K562 (cell line): ENCODE measurements at regions not wholly inside any gene's neighbourhood (a gene's known extent, or its start where the extent isn't known, plus 50 kb on each side); places are given as distances from the start of the nearest gene placed in this dataset.

Experiments used
- ATAC-seq: fragments of 200-7000 bp; cut with Tn5 transposase; 3 replicates; pipeline ENCODE4 v1.9.1; 2020; ENCODE audit warnings: moderate library complexity
- BruUV-seq: library from RNA; stranded (reverse); fragments of 400-500 nt; replicated peaks from 2 replicates; lab custom pipeline; 2021; lab: Mats Ljungman, UMichigan
- CTCF ChIA-PET: fragments of 300-600 bp; formaldehyde crosslinking; extraction: SDS; loops from one replicate; lab custom pipeline; 2021; ENCODE audit warnings: low intra/inter-chr PET ratio; lab: Yijun Ruan, JAX
- POLR2A ChIA-PET: fragments of 300-600, 350-650 bp; sonication (Branson Sonifier 250); formaldehyde crosslinking; extraction: SDS; loops from one replicate; lab custom pipeline; 2021; ENCODE audit warnings: antibody characterized with exemption, inconsistent platforms; lab: Yijun Ruan, JAX
- DNase-seq, 4 experiments: peaks; one replicate each; pipeline versions ENCODE4 v3.0.0 to v3.0.0-alpha.2; 2011 to 2018; ENCODE audit warnings: low spot score in 3 of 4, mixed read lengths in 3 of 4; ENCODE audit errors: extremely low read depth in 1 of 4
- FAIRE-seq: peaks from 2 replicates; lab custom pipeline; 2011; peaks lifted over from hg19 to GRCh38; lab: Jason Lieb, UNC
- H2AFZ ChIP-seq: 2 replicates; pipeline ENCODE4 v1.6.0; 2011; ENCODE audit warnings: low read depth, low read length, control low read depth, inconsistent platforms
- H3K27ac ChIP-seq: fragments of 200-600 bp; 3 replicates; pipeline ENCODE4 v1.8.0; 2011; ENCODE audit warnings: low read depth, mild to moderate bottlenecking, control low read depth, inconsistent platforms, low read length, moderate library complexity, mixed read lengths; ENCODE audit errors: extremely low read depth
- H3K27me3 ChIP-seq, 2 experiments: fragments of 300-600 bp in 1 of 2; 2 replicates in 1 of 2; 3 replicates in 1 of 2; pipeline versions ENCODE4 v1.6.0 to v1.8.0; 2011; ENCODE audit warnings: inconsistent platforms in 2 of 2, low read length in 2 of 2, mild to moderate bottlenecking in 1 of 2, mixed read lengths in 1 of 2, moderate library complexity in 1 of 2; ENCODE audit not compliant: control insufficient read depth in 2 of 2, insufficient read depth in 2 of 2
- H3K36me3 ChIP-seq: fragments of 300-600 bp; 3 replicates; pipeline ENCODE4 v1.8.0; 2011; ENCODE audit warnings: mild to moderate bottlenecking, low read length, inconsistent platforms; ENCODE audit not compliant: control insufficient read depth, insufficient read depth
- H3K4me1 ChIP-seq, 2 experiments: fragments of 200-600 bp in 1 of 2; replicated peaks in 1 of 2; 2 replicates in 1 of 2; 3 replicates in 1 of 2; pipeline versions ENCODE4 v1.5.1 to v1.8.0; 2011; ENCODE audit warnings: inconsistent platforms in 2 of 2, low read length in 2 of 2, mild to moderate bottlenecking in 1 of 2, mixed read lengths in 1 of 2, moderate library complexity in 1 of 2; ENCODE audit not compliant: control insufficient read depth in 2 of 2, insufficient read depth in 2 of 2
- H3K4me2 ChIP-seq: 2 replicates; pipeline ENCODE4 v1.6.1; 2011; ENCODE audit warnings: low read length, control low read depth, inconsistent platforms, mixed read lengths; ENCODE audit not compliant: insufficient read depth
- H3K4me3 ChIP-seq: fragments of 200-600 bp; sonication (generic), shearing (Covaris generic); 2 replicates; pipeline ENCODE4 v1.5.1; 2016; ENCODE audit warnings: control low read depth, inconsistent platforms
- H3K79me2 ChIP-seq: fragments of 200-600 bp; 3 replicates; pipeline ENCODE4 v1.8.0; 2011; ENCODE audit warnings: low read length, inconsistent platforms; ENCODE audit not compliant: control insufficient read depth, insufficient read depth
- H3K9ac ChIP-seq, 2 experiments: 2 replicates each; pipeline versions ENCODE4 v1.6.0 to v1.6.1; 2011; ENCODE audit warnings: low read depth in 2 of 2, low read length in 2 of 2, control low read depth in 1 of 2, inconsistent platforms in 1 of 2, mild to moderate bottlenecking in 1 of 2, mixed read lengths in 1 of 2; ENCODE audit not compliant: insufficient read depth in 1 of 2
- H3K9me1 ChIP-seq: one replicate; pipeline ENCODE4 v1.6.0; 2011; ENCODE audit warnings: inconsistent platforms, mild to moderate bottlenecking, low read length, moderate library complexity; ENCODE audit not compliant: control insufficient read depth, insufficient read depth
- H3K9me3 ChIP-seq: replicated peaks from 2 replicates; pipeline ENCODE4 v1.5.1; 2011; ENCODE audit warnings: low read depth, low read length, inconsistent platforms; ENCODE audit not compliant: control insufficient read depth, insufficient read depth
- H4K20me1 ChIP-seq: replicated peaks from 2 replicates; pipeline ENCODE4 v1.6.1; 2011; ENCODE audit warnings: low read length, inconsistent platforms, mixed read lengths; ENCODE audit not compliant: control insufficient read depth, insufficient read depth
- ERF ChIP-seq: fragments of 450-650 bp; formaldehyde crosslinking; IDR thresholded peaks from 2 replicates; pipeline ENCODE4 v1.4.0; 2020; ENCODE audit warnings: mild to moderate bottlenecking, mixed read lengths
- ETV1 ChIP-seq: fragments of 450-650 bp; conservative IDR thresholded peaks from 2 replicates; pipeline ENCODE4 v1.6.1; 2016; ENCODE audit warnings: missing genetic modification characterization, control low read depth, low read depth, missing compliant biosample characterization
- FOXP1 ChIP-seq: sonication (generic); formaldehyde crosslinking; IDR thresholded peaks from 2 replicates; pipeline ENCODE4 v1.8.0; 2022; ENCODE audit warnings: mild to moderate bottlenecking, missing genetic modification reagents
- HINFP ChIP-seq: fragments of 450-650 bp; conservative IDR thresholded peaks from 2 replicates; pipeline ENCODE4 v1.6.1; 2016; ENCODE audit warnings: missing genetic modification characterization, low read depth, mild to moderate bottlenecking, control low read depth, missing compliant biosample characterization
- PCBP1 ChIP-seq: fragments of 200-400 bp; formaldehyde crosslinking; IDR thresholded peaks from 2 replicates; pipeline ENCODE4 v1.6.1; 2018; ENCODE audit warnings: mild to moderate bottlenecking, low read depth, low read length; ENCODE audit not compliant: poor library complexity, severe bottlenecking
- ZNF24 ChIP-seq: fragments of 450-650 bp; IDR thresholded peaks from 2 replicates; pipeline ENCODE4 v1.6.1; 2016
- ZNF384 ChIP-seq: IDR thresholded peaks from 2 replicates; pipeline ENCODE4 v1.6.1; 2012; ENCODE audit warnings: low read depth, low read length, improper control_type of control experiment
- ZNF785 ChIP-seq: fragments of 250-450 bp; sonication (Bioruptor Pico); IDR thresholded peaks from 2 replicates; pipeline ENCODE4 v1.4.0; 2020; ENCODE audit warnings: mild to moderate bottlenecking
- WGBS: fragments of 100-300 bp; shearing (Covaris generic); methylation state at CpG from one replicate; pipeline ENCODE4 v1.1.6; 2016; ENCODE audit warnings: low coverage, mixed read lengths; ENCODE audit not compliant: insufficient coverage; ENCODE audit errors: missing lambda C conversion rate; 5-methylcytosine and 5-hydroxymethylcytosine counted together
- in situ Hi-C: fragments of 300-500 bp; cut with MboI; formaldehyde crosslinking; loops from 4 replicates; pipeline ENCODE4 v1.15.0; 2018; ENCODE audit warnings: inconsistent platforms, mixed read lengths
- intact Hi-C: fragments of 100-400 bp; cut with micrococcal nuclease; formaldehyde crosslinking; loops from 2 replicates; pipeline ENCODE4 v1.14.2; 2022
- TF ChIP-seq, protein P1 (sequence below), 2 experiments: fragments of 450-650 bp; IDR thresholded peaks; 2 replicates each; pipeline ENCODE4 v1.6.1; 2016
- TF ChIP-seq, protein P2 (sequence below): sonication (generic); formaldehyde crosslinking; IDR thresholded peaks from 2 replicates; pipeline ENCODE4 v1.8.1; 2023; ENCODE audit warnings: mild to moderate bottlenecking, missing genetic modification reagents

DNA sequence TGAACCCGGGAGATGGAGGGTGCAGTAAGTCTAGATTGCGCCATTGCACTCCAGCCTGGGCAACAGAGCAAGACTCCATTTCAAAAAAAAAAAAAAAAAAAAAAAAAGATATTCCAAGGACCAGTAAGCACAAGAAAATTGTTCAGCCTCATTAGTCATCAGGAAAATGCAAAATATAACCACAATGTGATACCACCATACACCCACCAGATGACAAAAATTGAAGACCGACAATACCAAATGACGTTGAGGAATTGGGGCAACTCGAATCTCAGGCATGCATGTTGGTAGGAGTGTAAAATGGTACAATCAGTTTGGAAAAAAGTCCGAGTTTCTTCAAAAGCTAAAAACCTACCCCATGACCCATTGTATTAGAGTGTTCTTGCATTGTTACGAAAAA is 130.2 kb upstream of the FAM9B start:
- no peaks in the 10 kb centered on the region for H3K79me2 ChIP-seq
- H3K9ac ChIP-seq = no peak overlapping the region
- no peaks in the 10 kb centered on the region for H4K20me1 ChIP-seq
- intact Hi-C loops = no loop called here
- 6% methylated on average over 7 of the region's 7 CpGs for WGBS
- no peaks in the 10 kb centered on the region for H3K36me3 ChIP-seq
- ATAC-seq = no peak
- H3K27me3 ChIP-seq = no peaks in the 10 kb centered on the region; a peak in 1 of 5 replicates
- H3K4me1 ChIP-seq = no peaks in the 10 kb centered on the region
- no peaks in the 10 kb centered on the region for H3K9me3 ChIP-seq
- ChIA-PET POLR2A (no interaction called here), CTCF (no interaction called here)
- H3K4me2 ChIP-seq = no peak overlapping the region
- in situ Hi-C loops = no loop called here
- no peak overlapping the region for H3K4me3 ChIP-seq
- DNase-seq = no peak
- no peak overlapping the region for H3K27ac ChIP-seq
- no peak for FAIRE-seq
- BruUV-seq = no TSS peak
- no peak overlapping the region for H2AFZ ChIP-seq
- H3K9me1 ChIP-seq = no peaks in the 10 kb centered on the region
- TF ChIP-seq ETV1 (no peak), FOXP1 (CRISPR knock-in tag) (no peak), ZNF785 (CRISPR knock-in tag) (no peak), ZNF384 (no peak), ZNF24 (no peak), PCBP1 (no peak), ERF (CRISPR knock-in tag) (no peak), HINFP (no peak)
- TF ChIP-seq, protein P1, sequence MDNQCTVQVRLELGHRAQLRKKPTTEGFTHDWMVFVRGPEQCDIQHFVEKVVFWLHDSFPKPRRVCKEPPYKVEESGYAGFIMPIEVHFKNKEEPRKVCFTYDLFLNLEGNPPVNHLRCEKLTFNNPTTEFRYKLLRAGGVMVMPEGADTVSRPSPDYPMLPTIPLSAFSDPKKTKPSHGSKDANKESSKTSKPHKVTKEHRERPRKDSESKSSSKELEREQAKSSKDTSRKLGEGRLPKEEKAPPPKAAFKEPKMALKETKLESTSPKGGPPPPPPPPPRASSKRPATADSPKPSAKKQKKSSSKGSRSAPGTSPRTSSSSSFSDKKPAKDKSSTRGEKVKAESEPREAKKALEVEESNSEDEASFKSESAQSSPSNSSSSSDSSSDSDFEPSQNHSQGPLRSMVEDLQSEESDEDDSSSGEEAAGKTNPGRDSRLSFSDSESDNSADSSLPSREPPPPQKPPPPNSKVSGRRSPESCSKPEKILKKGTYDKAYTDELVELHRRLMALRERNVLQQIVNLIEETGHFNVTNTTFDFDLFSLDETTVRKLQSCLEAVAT (IDR thresholded peaks at IDR 0.05) = no peak
- TF ChIP-seq, protein P2, sequence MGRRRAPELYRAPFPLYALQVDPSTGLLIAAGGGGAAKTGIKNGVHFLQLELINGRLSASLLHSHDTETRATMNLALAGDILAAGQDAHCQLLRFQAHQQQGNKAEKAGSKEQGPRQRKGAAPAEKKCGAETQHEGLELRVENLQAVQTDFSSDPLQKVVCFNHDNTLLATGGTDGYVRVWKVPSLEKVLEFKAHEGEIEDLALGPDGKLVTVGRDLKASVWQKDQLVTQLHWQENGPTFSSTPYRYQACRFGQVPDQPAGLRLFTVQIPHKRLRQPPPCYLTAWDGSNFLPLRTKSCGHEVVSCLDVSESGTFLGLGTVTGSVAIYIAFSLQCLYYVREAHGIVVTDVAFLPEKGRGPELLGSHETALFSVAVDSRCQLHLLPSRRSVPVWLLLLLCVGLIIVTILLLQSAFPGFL (CRISPR knock-in tag) = no peak
